ENCODE measurements at regions not wholly inside any gene's neighbourhood (a gene's known extent, or its start where the extent isn't known, plus 50 kb on each side); places are given as distances from the start of the nearest gene placed in this dataset.
"Not testable (repeated sequence)": the region's sequence is repeated elsewhere in the genome, so short reads cannot be mapped to it uniquely, and the experiment has no call there.

DNA sequence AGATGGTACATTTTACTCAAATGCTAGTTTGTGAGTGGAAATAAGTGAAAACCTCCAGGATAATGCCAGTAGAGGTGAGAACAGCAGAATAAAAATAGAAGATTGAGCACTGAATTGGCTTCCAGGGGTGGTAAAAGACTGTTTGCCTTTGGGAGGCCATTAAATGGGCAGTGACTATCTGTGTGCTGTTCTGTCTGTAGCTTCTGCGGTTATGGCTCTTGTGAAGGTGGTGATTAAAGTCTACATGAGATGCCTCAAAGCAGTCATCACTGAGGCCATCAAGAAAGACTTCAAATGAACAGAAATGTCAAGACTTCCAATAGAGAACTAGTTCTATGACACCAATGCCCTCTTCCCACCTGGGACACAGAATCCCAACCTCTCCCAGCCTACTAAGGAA, 108.8 kb downstream of the EFHB start:
- no peak for FAIRE-seq

DNA sequence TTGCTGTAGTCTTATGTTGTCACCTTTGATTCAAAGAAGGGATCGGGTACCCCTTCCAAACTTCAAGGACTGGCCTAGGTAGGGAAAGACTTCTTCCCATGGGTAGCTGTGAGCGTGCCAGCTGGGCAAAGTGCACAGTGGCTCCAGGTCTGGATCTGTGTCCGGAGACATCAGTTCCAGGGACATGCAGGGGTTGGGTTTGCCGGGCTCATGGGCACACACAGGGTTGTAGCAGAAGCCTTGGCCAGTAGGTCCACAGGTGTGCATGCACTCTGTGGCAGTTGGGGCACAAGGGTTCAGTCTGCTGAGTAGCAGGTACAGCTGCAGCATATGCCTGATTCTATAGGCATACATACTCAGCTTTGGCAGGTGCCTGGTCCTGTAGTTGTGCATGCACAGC, 111.2 kb downstream of the EFHB start:
- no peak for FAIRE-seq

DNA sequence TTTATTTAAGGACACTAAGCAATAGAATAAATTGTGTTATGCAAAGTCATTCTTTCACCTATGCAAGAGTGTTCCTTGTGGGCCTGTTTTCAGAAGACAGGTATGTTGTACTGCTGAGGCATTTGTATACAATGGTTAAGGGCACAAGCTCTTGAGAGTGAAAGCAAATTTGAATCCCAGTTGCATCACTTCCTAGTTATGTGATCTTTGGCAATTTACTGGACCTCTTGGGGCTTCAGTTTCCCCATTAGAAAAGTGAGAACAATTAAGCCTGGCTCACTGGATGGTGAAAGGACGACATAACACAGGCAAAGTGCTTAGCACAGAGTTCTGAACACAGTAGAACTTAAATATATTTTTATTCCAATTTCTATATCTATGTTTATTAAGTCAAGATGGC, 117.4 kb downstream of the EFHB start:
- no peak for FAIRE-seq

DNA sequence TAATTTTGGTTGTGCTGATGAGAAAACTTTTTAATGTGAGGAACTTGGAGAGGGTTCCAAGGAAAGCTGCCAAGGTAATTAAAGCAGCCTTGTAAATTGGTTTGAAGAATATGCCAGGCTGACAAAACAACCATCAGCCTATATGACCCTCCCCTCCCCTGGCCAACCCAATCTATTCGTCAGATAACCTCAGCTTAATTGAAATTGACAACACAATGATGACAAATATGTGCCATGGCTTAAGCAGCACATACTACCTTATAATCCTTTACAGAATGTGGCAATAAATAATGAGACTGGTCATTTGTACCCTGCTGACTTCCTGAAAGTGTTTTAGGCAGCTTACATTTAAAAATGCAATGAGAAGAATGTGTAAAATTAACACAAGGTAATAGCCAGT, 118.2 kb downstream of the EFHB start:
- FAIRE-seq, result no peak

DNA sequence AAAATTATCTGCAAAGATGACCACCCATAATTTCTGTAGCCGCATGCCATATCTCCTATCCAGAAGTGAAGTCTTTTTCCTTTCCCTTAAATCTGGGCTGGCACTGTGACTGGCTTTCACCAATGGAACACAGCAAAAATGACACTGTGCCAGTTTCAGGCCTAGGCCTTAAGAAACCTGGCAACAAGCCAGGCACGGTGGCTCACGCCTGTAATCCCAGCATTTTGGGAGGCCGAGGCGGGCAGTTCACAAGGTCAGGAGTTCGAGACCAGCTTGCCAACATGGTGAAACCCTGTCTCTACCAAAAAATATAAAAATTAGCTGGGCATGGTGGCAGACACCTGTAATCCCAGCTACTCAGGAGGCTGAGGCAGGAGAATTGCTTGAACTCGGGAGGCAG, 120.3 kb downstream of the EFHB start:
- not testable (repeated sequence) for FAIRE-seq

DNA sequence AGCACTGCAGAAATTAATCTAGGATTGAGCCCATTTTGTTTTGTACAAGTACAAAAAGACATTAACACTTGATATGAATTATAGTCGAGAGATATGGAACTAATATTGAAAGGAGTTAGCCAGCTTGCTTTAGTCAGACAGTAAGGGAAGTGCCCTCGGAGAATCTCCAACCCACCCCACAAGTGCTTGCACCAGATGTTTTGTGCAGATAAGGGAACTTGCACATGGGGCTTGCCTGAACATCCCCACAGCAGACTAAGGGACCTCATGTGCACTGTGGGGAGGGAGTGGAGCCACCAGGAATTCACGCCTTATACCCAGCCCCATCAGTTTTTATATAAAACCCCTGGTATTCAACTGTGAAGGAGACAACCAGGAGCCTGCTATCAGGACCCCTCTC, 122.3 kb downstream of the EFHB start:
- no peak for FAIRE-seq

DNA sequence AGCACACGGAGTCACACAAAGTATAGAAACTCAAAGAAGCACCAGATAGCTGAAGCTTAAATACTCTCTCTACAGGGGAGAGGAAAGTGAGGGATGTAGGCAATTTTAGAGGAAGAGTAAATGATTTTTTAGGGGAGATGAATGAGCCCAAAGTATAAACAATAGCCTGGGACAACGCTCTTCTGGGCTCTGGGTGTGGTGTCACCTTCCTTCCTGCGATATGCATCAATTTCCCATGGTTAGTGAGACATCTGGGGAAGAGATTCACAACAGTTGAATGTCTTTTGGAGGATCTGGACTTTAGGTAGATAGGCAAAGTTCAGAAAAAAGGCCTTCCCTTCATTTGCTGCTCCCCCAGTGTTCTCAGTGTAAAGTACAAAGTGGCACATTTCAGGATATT, 125.2 kb downstream of the EFHB start:
- no peak for FAIRE-seq

DNA sequence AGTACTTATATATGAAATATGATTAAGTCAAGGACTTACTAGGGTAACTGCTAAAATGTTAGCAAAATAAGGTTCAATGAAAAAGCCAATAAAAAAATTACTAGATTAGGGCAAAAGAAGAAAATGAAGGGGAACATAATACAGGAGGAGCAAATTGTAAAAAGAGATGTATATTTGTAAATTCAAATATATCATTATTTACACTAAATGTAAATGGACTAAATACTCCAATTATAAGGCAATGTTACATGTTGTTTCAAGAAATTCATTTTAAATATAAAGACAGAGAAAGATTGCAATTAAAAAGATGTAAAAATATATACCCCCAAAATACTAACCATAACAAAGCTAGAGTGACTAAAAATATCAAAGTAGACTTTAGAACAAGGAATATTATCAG, 134.1 kb downstream of the EFHB start:
- FAIRE-seq, result peak; percentile 36

DNA sequence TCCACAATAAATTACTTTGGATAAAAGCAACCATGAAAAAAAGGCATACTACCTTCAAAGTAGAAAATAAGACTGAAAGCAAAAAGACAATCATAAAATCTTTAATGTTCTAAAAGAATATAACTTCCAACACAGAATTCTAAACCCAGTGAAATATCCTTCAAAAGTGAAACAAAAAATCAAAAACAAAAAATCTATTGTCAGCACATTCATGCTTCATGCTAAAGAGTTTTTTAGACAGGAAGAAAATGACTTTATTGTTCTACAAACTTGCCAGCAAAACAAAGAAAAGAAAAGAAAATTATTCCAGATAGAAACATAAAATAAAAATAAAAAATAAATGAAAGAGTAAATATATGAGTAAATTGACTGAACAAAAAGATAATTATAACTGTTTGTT, 134.9 kb downstream of the EFHB start:
- peak; percentile 64 for FAIRE-seq

DNA sequence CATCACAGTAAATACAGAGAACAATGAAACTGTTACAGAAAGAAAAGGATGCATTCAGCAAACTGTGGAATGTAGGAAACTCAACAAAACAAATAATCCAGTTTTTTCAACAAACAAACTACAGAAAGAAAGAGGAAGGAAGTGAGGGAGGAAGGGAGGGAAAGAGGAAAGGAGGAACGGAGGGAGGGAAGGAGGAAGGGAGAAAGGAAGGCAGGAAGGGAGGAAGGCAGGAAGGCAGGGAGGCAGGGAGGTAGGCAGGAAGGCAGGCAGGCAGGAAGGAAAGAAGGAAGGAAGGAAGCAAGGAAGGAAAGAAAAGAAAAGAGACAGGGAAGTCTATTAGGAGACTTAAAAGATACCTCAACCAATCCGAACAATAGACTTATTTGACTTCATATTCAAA, 135.7 kb downstream of the EFHB start:
- no peak for FAIRE-seq

DNA sequence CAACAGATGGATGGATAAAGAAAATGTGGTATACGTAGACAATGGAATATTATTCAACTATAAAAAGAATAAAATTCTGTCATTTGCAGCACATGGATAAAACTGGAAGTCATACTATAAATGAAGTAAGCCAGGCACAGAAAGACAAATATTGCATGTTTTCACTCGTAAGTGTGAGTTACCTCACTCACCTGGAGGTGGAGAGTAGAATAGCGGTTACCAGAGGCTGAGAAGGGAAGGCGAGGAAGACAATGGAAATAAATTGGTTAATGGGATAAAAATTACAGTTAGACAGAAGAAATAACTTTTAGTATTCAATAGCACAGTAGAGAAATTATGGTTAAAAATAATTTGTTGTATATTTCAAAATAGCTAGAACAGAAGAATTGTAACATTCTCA, 141.6 kb downstream of the EFHB start:
- FAIRE-seq, result no peak

DNA sequence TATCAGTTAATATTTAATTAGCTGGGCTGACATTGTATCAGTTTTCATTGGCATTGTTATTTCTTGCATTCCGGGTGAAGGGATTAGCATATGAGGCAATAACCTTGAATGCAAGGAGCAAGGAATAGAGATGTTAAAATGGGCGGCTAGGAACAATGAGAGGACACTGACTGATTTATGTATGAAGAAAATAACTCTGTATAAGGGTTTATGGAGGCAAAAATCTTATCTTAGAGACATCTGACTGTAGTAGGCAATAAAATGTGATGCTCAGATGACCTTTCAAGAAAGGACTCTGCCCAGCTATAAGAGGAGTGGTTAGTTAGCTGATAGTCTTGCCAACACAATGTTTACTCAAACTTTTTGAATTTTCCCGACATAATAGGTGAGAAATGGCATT, 158.3 kb downstream of the EFHB start:
- FAIRE-seq, result no peak

DNA sequence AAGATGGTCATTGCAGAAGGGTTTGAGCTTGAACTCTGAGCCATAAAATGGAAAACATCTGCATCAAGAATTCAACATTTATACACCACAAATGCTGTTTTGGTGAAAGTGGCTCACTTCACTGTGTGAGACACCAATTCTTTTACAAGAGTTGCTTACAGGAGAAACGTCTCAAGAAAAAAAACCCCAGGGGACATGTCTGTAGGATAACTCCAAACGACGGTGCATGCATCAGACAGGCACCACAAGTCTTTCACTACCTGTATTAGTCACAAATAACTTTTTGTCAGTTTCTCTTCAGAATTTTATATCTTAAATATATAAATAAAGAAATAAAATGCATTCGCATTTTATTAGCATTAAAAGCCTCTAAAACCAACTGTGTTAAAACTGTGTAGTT, 164.3 kb downstream of the EFHB start:
- FAIRE-seq, result no peak

DNA sequence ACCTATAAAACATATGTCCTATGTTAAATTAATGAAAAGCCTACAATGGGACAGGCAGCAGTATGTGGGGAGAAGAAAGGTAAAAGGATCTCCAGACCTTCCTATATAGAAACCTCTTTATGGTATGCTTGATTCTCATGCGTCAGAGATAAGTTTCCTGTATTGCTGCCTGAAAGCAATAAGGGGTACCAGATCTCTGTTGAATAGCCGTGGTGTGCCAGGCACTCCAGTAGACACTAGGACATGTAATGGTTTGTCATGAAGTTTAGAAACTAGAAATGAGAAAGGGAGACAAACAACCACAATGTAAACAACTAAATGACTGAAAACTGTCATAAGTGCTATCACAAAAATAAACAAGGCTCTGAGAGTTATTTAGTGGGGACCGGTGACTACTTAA, 168.1 kb downstream of the EFHB start:
- no peak for FAIRE-seq

DNA sequence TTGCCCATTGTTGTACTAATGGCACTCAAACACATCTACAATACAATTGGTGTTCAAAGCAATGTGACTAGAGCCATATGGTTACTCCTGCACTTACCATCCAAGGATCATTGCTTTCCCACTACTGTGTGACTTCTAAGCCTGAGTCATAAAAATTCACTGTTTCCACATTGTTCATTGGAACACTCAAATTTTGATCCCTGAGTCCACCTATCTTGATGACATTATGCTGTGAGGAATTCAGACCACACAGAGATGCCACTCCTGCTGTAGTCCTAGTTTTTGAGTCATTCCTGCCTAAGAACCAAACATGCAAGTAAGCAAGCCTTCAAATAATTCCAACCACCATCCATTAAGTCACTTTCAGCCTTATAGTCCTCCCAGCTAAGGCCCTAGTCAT, 176.2 kb downstream of the EFHB start:
- FAIRE-seq, result no peak

DNA sequence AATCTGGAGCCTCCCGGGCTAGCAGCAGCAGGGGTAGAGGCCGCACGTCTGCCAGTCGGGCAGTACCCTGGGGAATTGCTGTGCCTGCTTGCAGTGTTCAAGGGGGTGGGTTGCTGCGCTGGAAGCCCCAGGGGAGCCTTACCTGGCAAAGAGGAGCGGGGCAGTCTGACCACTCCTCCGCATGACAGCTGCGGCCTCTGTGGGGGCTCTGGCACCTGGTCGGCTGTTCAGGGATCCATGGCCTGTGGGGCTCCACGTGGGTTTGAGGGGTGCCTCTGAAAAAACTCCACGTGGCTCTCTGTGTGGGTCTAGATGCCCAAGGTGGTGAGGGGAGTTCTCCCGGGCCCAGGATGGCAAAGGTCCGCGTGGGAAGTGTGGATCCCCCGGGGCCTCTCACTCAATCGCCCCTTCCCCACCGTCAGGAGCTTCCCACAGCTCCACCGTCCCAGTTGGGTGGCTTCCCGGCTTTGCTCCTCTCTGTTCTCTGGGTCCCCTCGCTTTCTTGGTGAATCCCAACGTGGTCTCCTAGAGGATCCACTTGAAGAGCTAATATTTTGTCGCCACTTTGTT, 184.5 kb downstream of the EFHB start:
- no peak for FAIRE-seq

DNA sequence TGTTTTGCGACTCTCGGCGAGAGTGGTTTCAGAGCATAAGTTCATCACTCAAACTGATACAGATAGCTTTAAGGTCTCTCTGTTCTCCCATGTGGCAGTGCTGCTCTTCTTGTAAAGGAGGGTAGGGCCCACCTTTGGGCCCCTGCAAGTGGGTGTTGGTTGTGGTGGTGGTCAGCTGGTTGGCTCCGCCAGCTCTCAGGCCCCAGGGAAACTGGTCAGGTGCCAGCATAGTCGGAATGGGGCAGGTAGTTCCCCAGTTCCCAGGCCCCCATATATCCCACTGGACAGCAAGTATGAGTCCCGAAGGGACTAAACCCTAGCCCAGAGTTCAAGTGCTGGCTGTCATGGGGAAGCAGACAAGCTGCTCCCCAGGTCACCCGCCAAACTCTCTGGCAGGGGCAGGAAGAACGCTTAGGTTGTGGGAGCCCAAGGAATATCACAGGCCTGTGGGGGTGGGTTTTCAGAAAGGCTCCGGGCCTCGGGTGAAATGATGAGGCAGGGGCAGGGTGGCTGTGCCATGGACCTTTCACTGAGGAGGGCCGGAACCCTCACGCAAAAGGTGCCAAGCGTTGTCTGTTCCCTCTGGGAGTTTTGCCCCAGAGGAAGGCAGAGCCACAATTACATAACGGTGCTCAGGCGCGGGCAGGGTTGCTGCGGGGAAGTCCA, 185.1 kb downstream of the EFHB start:
- FAIRE-seq, result no peak

DNA sequence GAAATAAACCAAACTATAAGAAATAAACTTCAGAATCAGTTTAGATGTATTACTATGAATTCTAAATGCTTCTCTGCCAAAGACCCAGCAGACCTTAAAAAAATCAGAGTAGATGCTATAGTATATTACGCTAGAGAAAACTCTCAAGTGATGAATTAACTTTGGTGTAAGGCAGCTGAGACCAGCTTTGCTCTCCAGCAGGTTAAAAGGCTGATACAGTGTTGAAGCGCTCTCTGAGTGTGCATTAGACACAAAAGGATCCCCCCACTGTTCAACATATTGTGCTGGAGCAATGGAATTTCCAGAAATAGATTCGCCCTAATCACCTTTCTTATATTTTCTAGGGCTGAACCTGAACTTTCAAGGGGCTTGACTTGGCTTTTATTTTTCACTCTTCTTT, 190.0 kb downstream of the EFHB start:
- FAIRE-seq, result no peak

DNA sequence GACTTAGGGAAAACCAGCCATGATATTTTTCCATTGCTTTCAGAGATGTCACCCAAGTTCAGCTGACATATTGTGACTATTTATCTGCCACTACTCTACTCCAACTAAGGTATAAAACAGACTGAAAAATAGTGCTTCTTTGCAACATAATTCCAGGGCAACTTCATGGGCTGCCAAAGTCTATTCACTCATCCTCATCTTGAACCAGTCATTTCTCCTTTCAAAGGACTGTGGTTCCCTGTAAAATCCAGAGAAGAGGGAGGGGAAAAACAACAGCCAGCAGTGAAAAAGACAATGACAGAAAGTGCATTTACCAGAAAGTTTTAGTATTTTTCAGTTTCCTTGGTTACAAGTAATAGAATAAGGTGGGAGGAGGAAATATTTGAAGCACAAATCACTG, 191.1 kb downstream of the EFHB start:
- no peak for FAIRE-seq

DNA sequence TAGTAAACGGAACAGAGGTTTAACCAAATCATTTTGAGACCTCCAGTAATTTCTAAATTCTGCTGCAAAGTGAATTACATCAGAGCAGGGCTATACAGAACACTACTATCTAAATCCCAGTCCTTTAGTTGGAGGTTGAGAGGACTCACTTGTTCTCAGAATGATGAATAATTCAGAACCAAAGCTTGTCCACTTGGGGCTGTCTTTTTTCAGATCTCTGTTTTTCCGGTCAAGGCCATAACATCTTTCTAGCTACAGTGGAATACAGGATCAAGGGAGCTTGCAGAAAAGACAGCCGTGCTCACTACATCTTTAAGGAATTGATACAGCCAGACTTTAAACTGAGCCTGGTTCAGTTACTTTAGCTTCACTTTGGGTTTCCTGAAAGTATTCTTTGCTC, 194.5 kb downstream of the EFHB start:
- FAIRE-seq, result no peak

DNA sequence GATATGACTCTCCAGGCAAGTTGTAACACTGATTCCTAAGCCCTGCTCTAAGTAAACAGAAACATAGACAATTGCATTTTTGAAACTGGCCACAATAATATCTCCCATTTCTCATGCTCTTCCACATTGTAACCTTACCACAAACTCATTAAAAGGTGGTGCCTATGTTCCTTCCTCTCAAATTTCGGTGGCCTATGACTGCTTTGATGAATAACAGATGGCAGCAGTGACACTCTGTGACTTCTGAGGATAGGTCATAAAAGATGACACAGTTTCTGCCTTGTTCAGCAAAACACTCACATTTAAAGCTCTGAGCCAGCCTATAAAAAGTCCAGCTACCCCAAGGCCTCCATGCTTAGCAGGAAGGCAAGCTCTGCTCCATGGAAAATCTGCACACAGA, 195.2 kb downstream of the EFHB start:
- no peak for FAIRE-seq

DNA sequence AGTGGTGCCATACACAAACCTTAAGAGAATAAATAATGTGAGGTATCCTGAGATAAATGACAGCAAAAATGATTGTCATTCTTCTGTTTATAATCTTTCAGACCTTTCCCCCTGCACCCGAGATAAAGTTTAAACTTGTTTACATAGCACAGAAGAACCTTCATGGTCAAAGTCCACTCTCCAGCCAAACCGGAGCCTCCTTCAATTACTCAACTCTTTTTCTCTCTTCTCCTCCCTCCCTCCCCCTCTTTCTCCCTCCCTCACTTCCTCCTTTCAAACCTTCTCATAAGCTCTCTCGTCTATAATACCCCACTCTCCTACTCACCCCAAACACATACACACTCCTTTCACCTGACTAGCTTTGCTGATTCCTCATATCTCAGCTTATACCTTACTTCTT, 198.9 kb downstream of the EFHB start:
- FAIRE-seq, result no peak

DNA sequence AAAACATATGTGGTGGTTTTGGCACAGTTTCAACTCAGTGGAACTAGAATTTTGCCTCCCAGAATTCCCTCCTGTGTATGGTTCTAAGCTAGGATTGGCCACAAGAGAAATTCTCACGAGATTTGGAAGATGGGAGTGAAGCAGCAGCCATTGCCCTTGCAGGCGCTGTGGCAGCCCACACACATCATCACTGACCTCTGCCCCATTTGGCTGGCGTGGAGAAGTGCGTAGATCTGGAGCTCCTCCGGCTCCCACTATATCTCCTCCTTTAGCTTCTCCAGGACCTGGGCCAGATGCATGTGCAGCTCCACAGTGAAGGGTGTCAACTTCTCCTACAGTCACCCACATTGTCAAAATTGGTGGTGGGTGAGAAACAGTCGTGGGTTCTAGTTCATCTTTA, 199.6 kb downstream of the EFHB start:
- no peak for FAIRE-seq

DNA sequence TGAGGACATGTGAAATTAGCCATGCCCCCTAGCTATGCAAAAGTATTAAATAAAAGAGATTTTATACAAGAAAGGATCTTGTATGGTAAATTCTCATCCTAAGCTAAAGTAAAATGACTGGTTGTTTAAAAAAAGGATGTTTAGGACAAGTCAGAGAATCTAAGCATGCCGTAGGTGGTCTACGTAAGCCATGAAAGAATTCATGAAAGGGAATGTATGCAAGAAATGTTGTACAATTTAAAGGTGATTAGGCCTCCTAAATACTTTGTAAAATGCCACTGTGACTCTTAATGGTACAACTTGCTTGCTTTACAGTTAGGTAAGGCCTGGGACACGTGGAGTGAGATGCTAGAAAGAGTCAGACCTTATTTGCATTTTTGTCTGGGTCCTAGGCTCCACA, 209.0 kb downstream of the EFHB start:
- FAIRE-seq, result no peak

DNA sequence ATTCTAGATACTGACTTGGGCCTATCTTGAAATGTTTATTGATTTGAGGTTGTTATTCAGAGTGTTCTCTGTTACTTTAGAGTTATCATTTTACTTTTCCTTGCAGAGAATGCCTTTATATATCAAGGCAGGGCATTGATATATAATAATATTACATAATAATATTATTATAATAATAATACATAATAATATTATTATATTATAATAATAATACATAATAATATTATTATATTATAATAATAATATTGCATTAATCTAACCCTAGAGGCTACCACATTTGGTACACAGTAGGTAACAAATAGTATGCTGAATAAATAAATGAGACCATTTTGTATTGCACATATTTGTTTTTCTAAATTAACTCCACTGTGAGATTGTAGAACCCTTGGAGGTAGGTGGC, 216.3 kb downstream of the EFHB start:
- FAIRE-seq, result peak; percentile 31

Measured in colon (tissue), 2 donors.